LNCAP (cell line): ENCODE measurements at regions not wholly inside any gene's neighbourhood (a gene's known extent, or its start where the extent isn't known, plus 50 kb on each side); places are given as distances from the start of the nearest gene placed in this dataset.

Experiments used
- TF ChIP-seq, protein P1 (sequence below): fragments of 450-650 bp; IDR thresholded peaks from 2 replicates; pipeline ENCODE4 v1.5.1; 2017; ENCODE audit warnings: mild to moderate bottlenecking

GRCh38 chr17:33373273-33373672 lies 80.2 kb upstream of the ASIC2 start:
- TF ChIP-seq, protein P1, sequence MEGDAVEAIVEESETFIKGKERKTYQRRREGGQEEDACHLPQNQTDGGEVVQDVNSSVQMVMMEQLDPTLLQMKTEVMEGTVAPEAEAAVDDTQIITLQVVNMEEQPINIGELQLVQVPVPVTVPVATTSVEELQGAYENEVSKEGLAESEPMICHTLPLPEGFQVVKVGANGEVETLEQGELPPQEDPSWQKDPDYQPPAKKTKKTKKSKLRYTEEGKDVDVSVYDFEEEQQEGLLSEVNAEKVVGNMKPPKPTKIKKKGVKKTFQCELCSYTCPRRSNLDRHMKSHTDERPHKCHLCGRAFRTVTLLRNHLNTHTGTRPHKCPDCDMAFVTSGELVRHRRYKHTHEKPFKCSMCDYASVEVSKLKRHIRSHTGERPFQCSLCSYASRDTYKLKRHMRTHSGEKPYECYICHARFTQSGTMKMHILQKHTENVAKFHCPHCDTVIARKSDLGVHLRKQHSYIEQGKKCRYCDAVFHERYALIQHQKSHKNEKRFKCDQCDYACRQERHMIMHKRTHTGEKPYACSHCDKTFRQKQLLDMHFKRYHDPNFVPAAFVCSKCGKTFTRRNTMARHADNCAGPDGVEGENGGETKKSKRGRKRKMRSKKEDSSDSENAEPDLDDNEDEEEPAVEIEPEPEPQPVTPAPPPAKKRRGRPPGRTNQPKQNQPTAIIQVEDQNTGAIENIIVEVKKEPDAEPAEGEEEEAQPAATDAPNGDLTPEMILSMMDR: no peak

GRCh38 chr17:33375103-33375502 lies 82.0 kb upstream of the ASIC2 start:
- TF ChIP-seq, protein P1: no peak

- TF ChIP-seq, protein P1: no peak
These were observed 82.7 kb upstream of the ASIC2 start for GRCh38 chr17:33375783-33376182.

- TF ChIP-seq, protein P1: no peak
These were observed 84.9 kb upstream of the ASIC2 start for GRCh38 chr17:33377837-33378595.

- TF ChIP-seq, protein P1: no peak
These were observed 88.1 kb upstream of the ASIC2 start for GRCh38 chr17:33381201-33381600.

GRCh38 chr17:33383488-33384023 lies 90.5 kb upstream of the ASIC2 start:
- TF ChIP-seq, protein P1: no peak

GRCh38 chr17:33385133-33385532 lies 92.0 kb upstream of the ASIC2 start:
- TF ChIP-seq, protein P1: no peak
